ENCODE measurements at regions not wholly inside any gene's neighbourhood (a gene's known extent, or its start where the extent isn't known, plus 50 kb on each side); places are given as distances from the start of the nearest gene placed in this dataset.
"Not testable (repeated sequence)": the region's sequence is repeated elsewhere in the genome, so short reads cannot be mapped to it uniquely, and the experiment has no call there.

GRCh38 chr6:94862112-94862511 lies 715.2 kb upstream of the MANEA start:
- Histone ChIP-seq H3K9me3 (ENCODE audit: low read length) (no peaks in the 10 kb centered on the region), H2AFZ (ENCODE audit: low read depth, low read length) (no peak overlapping the region), H3K36me3 (ENCODE audit: insufficient read depth, low read length) (no peaks in the 10 kb centered on the region), H3F3A (ENCODE audit: insufficient read depth, low read length, poor library complexity, severe bottlenecking) (no peaks in the 10 kb centered on the region), H3K4me3 (ENCODE audit: low read length) (no peak overlapping the region), H3K9ac (ENCODE audit: low read length) (no peak overlapping the region), H3K79me2 (replicated peaks; ENCODE audit: insufficient read depth, low read length) (no peaks in the 10 kb centered on the region), H3K27ac (ENCODE audit: low read length) (no peak overlapping the region), H4K20me1 (ENCODE audit: insufficient read depth) (no peaks in the 10 kb centered on the region), H3K27me3 (ENCODE audit: insufficient read depth, low read depth, low read length) (no peaks in the 10 kb centered on the region), H3K4me2 (ENCODE audit: low read length) (no peak overlapping the region), H3K9me2 (ENCODE audit: insufficient read depth, low read length) (no peaks in the 10 kb centered on the region)
- TF ChIP-seq CTCF (IDR thresholded peaks at IDR 0.05; ENCODE audit: poor library complexity, severe bottlenecking) (no peak), REST (IDR thresholded peaks at IDR 0.05; ENCODE audit: borderline replicate concordance) (no peak)

GRCh38 chr6:94859924-94860323 lies 717.4 kb upstream of the MANEA start:
- no peak for TF ChIP-seq SMC3 (conservative IDR thresholded peaks at IDR 0.05; ENCODE audit: poor library complexity)
- TF ChIP-seq MXI1 (conservative IDR thresholded peaks at IDR 0.05; ENCODE audit: poor library complexity, severe bottlenecking): no peak
- TF ChIP-seq EP300 (conservative IDR thresholded peaks at IDR 0.05; ENCODE audit: poor library complexity, severe bottlenecking): no peak
- no peak for TF ChIP-seq POLR2AphosphoS5 (IDR thresholded peaks at IDR 0.05)
- no peak for TF ChIP-seq RAD21 (conservative IDR thresholded peaks at IDR 0.05)
- H2AFZ ChIP-seq (ENCODE audit: low read depth, low read length): no peak overlapping the region

GRCh38 chr6:94856999-94857398 lies 720.3 kb upstream of the MANEA start:
- not testable (repeated sequence) for H3K36me3 ChIP-seq (ENCODE audit: insufficient read depth, low read length); H3K79me2 ChIP-seq (replicated peaks; ENCODE audit: insufficient read depth, low read length); H3K9me2 ChIP-seq (ENCODE audit: insufficient read depth, low read length); H2AFZ ChIP-seq (ENCODE audit: low read depth, low read length); H3K27me3 ChIP-seq (ENCODE audit: insufficient read depth, low read depth, low read length); H3K9ac ChIP-seq (ENCODE audit: low read length); H3K9me3 ChIP-seq (ENCODE audit: low read length); H3K27ac ChIP-seq (ENCODE audit: low read length); H3F3A ChIP-seq (ENCODE audit: insufficient read depth, low read length, poor library complexity, severe bottlenecking); H4K20me1 ChIP-seq (ENCODE audit: insufficient read depth); H3K4me3 ChIP-seq (ENCODE audit: low read length); H3K4me2 ChIP-seq (ENCODE audit: low read length)

More at GRCh38 chr6:94859924-94860323, 717.4 kb upstream of the MANEA start:
- Histone ChIP-seq H3K27ac (ENCODE audit: low read length) (no peak overlapping the region), H3K9ac (ENCODE audit: low read length) (no peak overlapping the region), H3K9me2 (ENCODE audit: insufficient read depth, low read length) (no peaks in the 10 kb centered on the region), H3K27me3 (ENCODE audit: insufficient read depth, low read depth, low read length) (no peaks in the 10 kb centered on the region), H3F3A (ENCODE audit: insufficient read depth, low read length, poor library complexity, severe bottlenecking) (no peaks in the 10 kb centered on the region), H3K4me2 (ENCODE audit: low read length) (no peak overlapping the region), H3K4me3 (ENCODE audit: low read length) (no peak overlapping the region), H3K36me3 (ENCODE audit: insufficient read depth, low read length) (no peaks in the 10 kb centered on the region), H3K9me3 (ENCODE audit: low read length) (no peaks in the 10 kb centered on the region), H4K20me1 (ENCODE audit: insufficient read depth) (no peaks in the 10 kb centered on the region), H3K79me2 (replicated peaks; ENCODE audit: insufficient read depth, low read length) (no peaks in the 10 kb centered on the region)

- H3K36me3 ChIP-seq (ENCODE audit: insufficient read depth, low read length); H3K9ac ChIP-seq (ENCODE audit: low read length); H3K79me2 ChIP-seq (replicated peaks; ENCODE audit: insufficient read depth, low read length); H3K4me2 ChIP-seq (ENCODE audit: low read length); H4K20me1 ChIP-seq (ENCODE audit: insufficient read depth); H3K27ac ChIP-seq (ENCODE audit: low read length); H3F3A ChIP-seq (ENCODE audit: insufficient read depth, low read length, poor library complexity, severe bottlenecking); H3K9me3 ChIP-seq (ENCODE audit: low read length); H2AFZ ChIP-seq (ENCODE audit: low read depth, low read length); H3K4me3 ChIP-seq (ENCODE audit: low read length); H3K27me3 ChIP-seq (ENCODE audit: insufficient read depth, low read depth, low read length); H3K9me2 ChIP-seq (ENCODE audit: insufficient read depth, low read length): not testable (repeated sequence)
These were observed 726.0 kb upstream of the MANEA start for GRCh38 chr6:94851329-94851728.

All from neural cell (in vitro differentiated cells).